Heart left ventricle (tissue), 16 donors: ENCODE measurements at regions not wholly inside any gene's neighbourhood (a gene's known extent, or its start where the extent isn't known, plus 50 kb on each side); places are given as distances from the start of the nearest gene placed in this dataset.

Experiments used
- ATAC-seq, 4 donors: fragments of 200-7000 bp; cut with Tn5 transposase; one replicate each; pipeline ENCODE4 v1.9.1; 2020 to 2022; ENCODE audit warnings: moderate library complexity in 4 of 4, mild to moderate bottlenecking in 3 of 4, moderate number of reproducible peaks in 1 of 4
- DNase-seq, 5 donors: peaks; one replicate each; pipeline ENCODE4 v3.0.0-alpha.2; 2020
- H3K27ac ChIP-seq, 12 donors: fragments of 200-600 bp; sonication (generic) in 4 of 12; one replicate each; pipeline versions ENCODE4 v1.5.0 to v1.8.0; 2016 to 2022; ENCODE audit warnings: mild to moderate bottlenecking in 2 of 12
- H3K27me3 ChIP-seq, 9 donors: fragments of 200-600 bp; sonication (generic) in 2 of 9; one replicate each; pipeline versions ENCODE4 v1.5.1 to v1.8.0; 2016 to 2022; ENCODE audit warnings: mild to moderate bottlenecking in 3 of 9
- H3K36me3 ChIP-seq, 9 donors: fragments of 200-600 bp; sonication (generic) in 2 of 9; one replicate each; pipeline versions ENCODE4 v1.5.0 to v1.8.0; 2018 to 2022; ENCODE audit warnings: mild to moderate bottlenecking in 2 of 9
- H3K4me1 ChIP-seq, 12 donors: fragments of 200-600 bp; sonication (generic) in 4 of 12; one replicate each; pipeline versions ENCODE4 v1.5.0 to v1.8.0; 2016 to 2022; ENCODE audit warnings: mild to moderate bottlenecking in 3 of 12
- H3K4me3 ChIP-seq, 12 donors: fragments of 200-600 bp; sonication (generic) in 4 of 12; one replicate each; pipeline versions ENCODE4 v1.5.0 to v1.8.0; 2017 to 2022; ENCODE audit warnings: mild to moderate bottlenecking in 9 of 12, moderate library complexity in 4 of 12
- H3K9me3 ChIP-seq, 12 donors: fragments of 200-600 bp; sonication (generic) in 4 of 12; one replicate each; pipeline versions ENCODE4 v1.5.0 to v1.8.0; 2016 to 2022; ENCODE audit warnings: mild to moderate bottlenecking in 1 of 12
- POLR2A ChIP-seq, 2 donors: fragments of 450-650 bp; IDR thresholded peaks; one replicate each; pipeline ENCODE4 v1.6.1; 2017; ENCODE audit warnings: antibody characterized with exemption in 2 of 2, mild to moderate bottlenecking in 2 of 2, moderate library complexity in 2 of 2
- WGBS, 4 donors: extraction: QIAGEN DNeasy Blood & Tissue Kit in 2 of 4; methylation state at CpG; one replicate each; pipeline versions ENCODE4 v1.1.5 to v1.1.7; 2013 to 2018; 5-methylcytosine and 5-hydroxymethylcytosine counted together
- intact Hi-C, 10 donors: fragments of 100-400 bp; cut with DNase I; formaldehyde crosslinking; loops; one replicate each; pipeline versions ENCODE4 v1.11.1 to v1.14.2; 2022
- TF ChIP-seq, protein P1 (sequence below), 12 donors: fragments of 200-600 bp; sonication (generic) in 4 of 12; IDR thresholded peaks; one replicate each; pipeline versions ENCODE4 v1.5.0 to v1.8.0; 2018 to 2022; ENCODE audit warnings: antibody characterized with exemption in 12 of 12, mild to moderate bottlenecking in 5 of 12
- donor health status: ischemic (EF 13 %, LVEDD 7.1; RV severe dilation, severe dysfunction).
- donor health status: healthy with polysubstance abuse.
- donor health status: DM: no; HTN: yes; CAD: no.
- donor health status: DM: no; HTN: no; CAD: no.
- donor health status: ischemic (EF 25% LVEDD 6.9; RV normal size, moderate dysfunction).
- donor health status: ischemic (EF 25% LVEDD 5.7; RV mildly dilated, moderate dysfunction).
- donor health status: healthy.
- donor health status: DM: yes; HTN: yes; CAD: no.
- donor health status: ischemic (EF 35%, LVEDD 5.7; RV mildly dilated, moderate dysfunction).
- donor health status: nonischemic (EF 11% LVEDD 7.7; RV severe dilation, severe dysfunction).
- donor health status: DM: yes; HTN: yes; CAD: no.
- donor health status: PGD.
- donor health status: ischemic (EF 29% LVEDD 5.4; RV normal size, mild dysfunction).
- donor health status: nonischemic (EF 23%, LVEDD 6.1; RV moderate dilation, normal function).

DNA sequence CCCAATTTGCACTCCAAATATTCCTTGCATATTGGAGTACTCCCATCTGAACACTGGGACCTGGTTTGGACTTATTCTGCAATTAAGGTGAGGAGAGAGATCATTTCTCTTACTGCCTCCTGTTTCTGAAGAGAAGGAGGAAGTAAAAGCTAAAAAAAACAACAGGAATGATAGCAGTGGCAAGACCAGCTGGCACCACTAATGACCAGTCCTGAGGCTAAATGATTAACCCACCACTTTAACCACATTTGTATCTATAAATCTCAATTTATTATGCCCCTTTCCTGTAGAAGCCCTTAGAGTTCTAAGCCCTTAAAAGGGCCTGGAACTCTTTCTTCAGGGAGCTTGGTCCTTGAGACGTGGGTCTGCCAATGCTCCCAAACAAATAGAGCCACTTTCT lies 625.0 kb upstream of the TSPY4 start:
- ATAC-seq (no peak), DNase-seq (no peak)
- Histone ChIP-seq H3K4me3 (no peak overlapping the region), H3K27ac (no peak overlapping the region), H3K36me3 (no peaks in the 10 kb centered on the region), H3K9me3 (no peaks in the 10 kb centered on the region), H3K4me1 (no peaks in the 10 kb centered on the region), H3K27me3 (no peaks in the 10 kb centered on the region)
- TF ChIP-seq, protein P1, sequence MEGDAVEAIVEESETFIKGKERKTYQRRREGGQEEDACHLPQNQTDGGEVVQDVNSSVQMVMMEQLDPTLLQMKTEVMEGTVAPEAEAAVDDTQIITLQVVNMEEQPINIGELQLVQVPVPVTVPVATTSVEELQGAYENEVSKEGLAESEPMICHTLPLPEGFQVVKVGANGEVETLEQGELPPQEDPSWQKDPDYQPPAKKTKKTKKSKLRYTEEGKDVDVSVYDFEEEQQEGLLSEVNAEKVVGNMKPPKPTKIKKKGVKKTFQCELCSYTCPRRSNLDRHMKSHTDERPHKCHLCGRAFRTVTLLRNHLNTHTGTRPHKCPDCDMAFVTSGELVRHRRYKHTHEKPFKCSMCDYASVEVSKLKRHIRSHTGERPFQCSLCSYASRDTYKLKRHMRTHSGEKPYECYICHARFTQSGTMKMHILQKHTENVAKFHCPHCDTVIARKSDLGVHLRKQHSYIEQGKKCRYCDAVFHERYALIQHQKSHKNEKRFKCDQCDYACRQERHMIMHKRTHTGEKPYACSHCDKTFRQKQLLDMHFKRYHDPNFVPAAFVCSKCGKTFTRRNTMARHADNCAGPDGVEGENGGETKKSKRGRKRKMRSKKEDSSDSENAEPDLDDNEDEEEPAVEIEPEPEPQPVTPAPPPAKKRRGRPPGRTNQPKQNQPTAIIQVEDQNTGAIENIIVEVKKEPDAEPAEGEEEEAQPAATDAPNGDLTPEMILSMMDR (IDR thresholded peaks at IDR 0.05), result no peak
- intact Hi-C loops, result no loop called here
- WGBS, 4 donors, result 26 to 41% methylated on average over 1 of the region's 1 CpG; no CpG with 5 or more reads in 2 of the 4 donors

DNA sequence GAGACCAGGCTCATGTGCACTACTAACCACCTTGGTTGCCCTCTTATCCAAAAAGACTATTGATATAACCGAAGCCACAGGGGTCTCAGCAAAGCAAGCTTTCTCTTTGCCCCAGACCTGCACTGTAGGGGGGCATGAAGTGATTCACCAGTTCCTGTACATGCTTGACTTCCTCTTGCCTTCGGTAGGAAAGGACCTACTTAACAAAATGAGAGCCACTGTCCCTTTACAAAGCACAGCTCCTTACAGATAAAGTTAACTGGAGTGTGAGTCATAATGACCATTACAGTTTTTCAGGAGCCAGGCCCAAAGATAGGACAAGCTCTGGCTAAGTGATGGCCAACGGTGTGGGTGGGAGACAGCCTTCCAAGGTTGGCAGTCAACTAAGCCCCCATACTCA lies 622.0 kb upstream of the TSPY4 start:
- intact Hi-C loops, result no loop called here
- H3K27ac ChIP-seq, result no peak overlapping the region
- no peaks in the 10 kb centered on the region for H3K4me1 ChIP-seq
- H3K9me3 ChIP-seq, result no peaks in the 10 kb centered on the region
- no peak overlapping the region for H3K4me3 ChIP-seq
- no peaks in the 10 kb centered on the region for H3K36me3 ChIP-seq
- DNase-seq (no peak), ATAC-seq (no peak)
- TF ChIP-seq POLR2A (IDR thresholded peaks at IDR 0.05), result no peak
- TF ChIP-seq, protein P1 (IDR thresholded peaks at IDR 0.05), result no peak
- whole genome bisulfite sequencing, 4 donors, result 47 to 49% methylated on average over 3 of the region's 3 CpGs; no CpG with 5 or more reads in 2 of the 4 donors
- H3K27me3 ChIP-seq, result no peaks in the 10 kb centered on the region

DNA sequence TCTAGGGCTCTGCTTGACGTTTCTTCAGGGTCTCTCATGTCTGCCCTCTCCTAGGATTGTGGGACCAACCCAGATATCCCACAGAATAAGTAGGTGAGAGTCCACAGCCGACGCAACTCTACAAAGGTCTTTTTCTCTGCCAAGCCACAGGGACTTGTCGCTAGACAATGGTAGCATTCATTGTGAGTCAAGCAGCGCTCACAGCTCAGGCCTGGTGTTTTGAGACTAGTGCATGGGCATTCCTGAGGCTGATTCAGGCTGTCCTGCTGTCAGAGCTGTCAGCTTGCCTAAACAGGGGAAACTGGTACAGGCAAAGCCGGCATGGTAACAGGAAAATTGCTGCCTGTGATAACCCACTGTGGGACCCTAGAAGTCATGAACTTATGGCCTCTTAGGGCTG lies 610.6 kb upstream of the TSPY4 start:
- Histone ChIP-seq H3K27me3 (no peaks in the 10 kb centered on the region), H3K4me1 (no peaks in the 10 kb centered on the region), H3K4me3 (no peak overlapping the region), H3K27ac (no peak overlapping the region), H3K36me3 (no peaks in the 10 kb centered on the region), H3K9me3 (no peaks in the 10 kb centered on the region)
- ATAC-seq (no peak), DNase-seq (no peak)
- 67 to 71% methylated on average over 6 of the region's 6 CpGs; no CpG with 5 or more reads in 2 of the 4 donors for WGBS, 4 donors
- TF ChIP-seq POLR2A (IDR thresholded peaks at IDR 0.05), result no peak
- intact Hi-C loops, result no loop called here

DNA sequence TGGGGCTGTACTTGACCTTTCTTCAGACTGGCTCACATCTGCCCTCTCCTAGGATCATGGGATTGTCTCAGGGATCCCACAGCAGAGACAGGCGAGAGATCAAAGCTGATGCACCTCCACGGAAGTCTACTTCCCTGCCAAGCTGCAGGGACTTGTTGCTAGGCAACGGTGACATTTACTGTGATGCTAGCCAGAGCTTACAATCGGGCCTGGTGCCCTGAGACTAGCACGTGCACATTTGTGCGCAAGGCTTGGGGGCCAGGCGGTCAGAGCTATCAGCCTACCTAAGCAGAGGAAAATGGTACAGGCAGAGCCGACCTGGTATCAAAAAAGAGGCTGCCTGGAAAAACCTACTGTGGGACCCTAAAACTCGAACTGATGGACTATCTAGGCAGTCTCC lies 607.3 kb upstream of the TSPY4 start:
- 50 to 55% methylated on average over 9 of the region's 9 CpGs; no CpG with 5 or more reads in 2 of the 4 donors for WGBS, 4 donors
- DNase-seq, result peak in 2 of 5 donors; percentile 20 to 21
- H3K36me3 ChIP-seq, result no peaks in the 10 kb centered on the region
- no peak for TF ChIP-seq POLR2A (IDR thresholded peaks at IDR 0.05)
- TF ChIP-seq, protein P1 (IDR thresholded peaks at IDR 0.05), result no peak
- peak in 2 of 4 donors; percentile 55 to 83 for ATAC-seq
- H3K27me3 ChIP-seq, result no peaks in the 10 kb centered on the region
- no peak overlapping the region for H3K4me3 ChIP-seq
- no peak overlapping the region for H3K27ac ChIP-seq
- intact Hi-C loops, result no loop called here
- H3K9me3 ChIP-seq, result no peaks in the 10 kb centered on the region
- H3K4me1 ChIP-seq, result no peaks in the 10 kb centered on the region

DNA sequence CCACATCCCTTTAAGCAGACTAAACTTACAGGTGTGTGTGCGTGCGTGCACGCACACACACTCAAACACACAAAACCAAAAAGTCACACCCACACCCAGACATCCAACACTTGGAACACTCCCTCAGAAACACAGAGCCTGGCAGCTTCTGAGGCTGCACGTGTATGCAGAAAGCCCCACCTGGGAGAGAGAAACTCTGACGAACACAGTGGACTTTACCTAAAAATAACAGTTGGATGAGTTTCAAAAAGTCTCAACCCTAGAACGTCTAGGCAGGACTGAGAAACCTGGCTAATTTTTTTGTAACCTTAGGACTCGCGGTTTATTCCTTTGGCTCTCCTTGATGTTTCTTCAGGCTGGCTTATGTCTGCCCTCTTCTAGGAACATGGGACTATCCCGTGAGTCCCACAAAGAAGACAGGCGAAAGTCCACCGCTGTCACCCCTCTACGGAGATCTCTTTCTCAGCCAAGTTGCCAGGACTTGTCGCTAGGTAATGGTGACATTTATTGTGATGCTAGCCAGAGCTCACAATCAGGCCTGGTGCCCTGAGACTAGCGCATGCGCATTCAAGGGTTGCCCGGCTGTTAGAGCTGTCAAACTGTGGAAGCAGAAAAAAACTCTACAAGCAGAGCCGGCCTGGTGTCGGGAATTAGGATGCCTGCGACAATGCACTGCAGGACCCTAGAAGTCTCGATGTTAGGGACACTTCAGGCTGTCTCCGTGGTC lies 595.8 kb upstream of the TSPY4 start:
- Histone ChIP-seq H3K4me3 (no peak overlapping the region), H3K4me1 (no peaks in the 10 kb centered on the region), H3K9me3 (no peaks in the 10 kb centered on the region), H3K36me3 (no peaks in the 10 kb centered on the region), H3K27me3 (no peaks in the 10 kb centered on the region), H3K27ac (no peak overlapping the region)
- peak in 1 of 4 donors; percentile 69 for ATAC-seq
- WGBS, 4 donors, result 74 to 78% methylated on average over 21 of the region's 21 CpGs; no CpG with 5 or more reads in 2 of the 4 donors
- DNase-seq, result peak in 2 of 5 donors; percentile 13 to 51
- no peak for TF ChIP-seq POLR2A (IDR thresholded peaks at IDR 0.05)
- TF ChIP-seq, protein P1 (IDR thresholded peaks at IDR 0.05), result no peak
- intact Hi-C loops, result no loop called here
